Neural cell (in vitro differentiated cells): ENCODE measurements at regions not wholly inside any gene's neighbourhood (a gene's known extent, or its start where the extent isn't known, plus 50 kb on each side); places are given as distances from the start of the nearest gene placed in this dataset.

Experiments used
- H2AFZ ChIP-seq: fragments of 200-600, 300-800 bp; sonication (generic), shearing (Covaris generic); 2 replicates; pipeline ENCODE4 v1.6.0; 2014; ENCODE audit warnings: low read depth, mild to moderate bottlenecking, antibody characterized with exemption, low read length, moderate library complexity
- H3F3A ChIP-seq: fragments of 200-600 bp; shearing (Covaris generic); 2 replicates; pipeline ENCODE4 v1.6.1; 2016; ENCODE audit warnings: mild to moderate bottlenecking, moderate library complexity, mixed read lengths, antibody characterized with exemption, low read length; ENCODE audit not compliant: insufficient read depth, poor library complexity, severe bottlenecking
- H3K27ac ChIP-seq: fragments of 200-600, 300-800 bp; sonication (generic), shearing (Covaris generic); 2 replicates; pipeline ENCODE4 v1.5.1; 2014; ENCODE audit warnings: mild to moderate bottlenecking, low read length, moderate library complexity
- H3K27me3 ChIP-seq: fragments of 300-800, 200-600 bp; sonication (generic), shearing (Covaris generic); 2 replicates; pipeline ENCODE4 v1.6.0; 2014; ENCODE audit warnings: mild to moderate bottlenecking, low read depth, low read length, moderate library complexity; ENCODE audit not compliant: insufficient read depth
- H3K36me3 ChIP-seq: fragments of 300-800, 200-600 bp; sonication (generic), shearing (Covaris generic); 2 replicates; pipeline ENCODE4 v1.5.1; 2014; ENCODE audit warnings: mild to moderate bottlenecking, antibody characterized with exemption, low read length, moderate library complexity; ENCODE audit not compliant: insufficient read depth
- H3K4me2 ChIP-seq: fragments of 300-800, 200-600 bp; sonication (generic), shearing (Covaris generic); 2 replicates; pipeline ENCODE4 v1.6.0; 2014; ENCODE audit warnings: mild to moderate bottlenecking, low read length
- H3K4me3 ChIP-seq: fragments of 300-800, 200-600 bp; sonication (generic), shearing (Covaris generic); 2 replicates; pipeline ENCODE4 v1.5.1; 2014; ENCODE audit warnings: mild to moderate bottlenecking, low read length, moderate library complexity
- H3K79me2 ChIP-seq: fragments of 200-600 bp; shearing (Covaris generic); replicated peaks from 2 replicates; pipeline ENCODE4 v1.6.0; 2014; ENCODE audit warnings: mild to moderate bottlenecking, low read length, moderate library complexity; ENCODE audit not compliant: insufficient read depth
- H3K9ac ChIP-seq: fragments of 300-800, 200-600 bp; sonication (generic), shearing (Covaris generic); 2 replicates; pipeline ENCODE4 v1.6.1; 2016; ENCODE audit warnings: mild to moderate bottlenecking, low read length, mixed read lengths
- H3K9me2 ChIP-seq: fragments of 200-600 bp; shearing (Covaris generic); 2 replicates; pipeline ENCODE4 v1.6.1; 2016; ENCODE audit warnings: mild to moderate bottlenecking, low read length, mixed read lengths; ENCODE audit not compliant: insufficient read depth
- H3K9me3 ChIP-seq: fragments of 200-600, 300-800 bp; sonication (generic), shearing (Covaris generic); 2 replicates; pipeline ENCODE4 v1.6.1; 2016; ENCODE audit warnings: mild to moderate bottlenecking, mixed run types, low read length, moderate library complexity, mixed read lengths
- H4K20me1 ChIP-seq: fragments of 200-600 bp; shearing (Covaris generic); 2 replicates; pipeline ENCODE4 v1.6.1; 2016; ENCODE audit warnings: mild to moderate bottlenecking, mixed run types; ENCODE audit not compliant: insufficient read depth
- CTCF ChIP-seq: fragments of 450-650 bp; IDR thresholded peaks from 2 replicates; pipeline ENCODE4 v1.5.1; 2014; ENCODE audit warnings: antibody characterized with exemption, mild to moderate bottlenecking, moderate library complexity; ENCODE audit not compliant: poor library complexity, severe bottlenecking
- EP300 ChIP-seq: fragments of 450-650 bp; conservative IDR thresholded peaks from 2 replicates; pipeline ENCODE4 v1.6.1; 2014; ENCODE audit warnings: antibody characterized with exemption, mild to moderate bottlenecking, moderate library complexity; ENCODE audit not compliant: poor library complexity, severe bottlenecking
- EZH2 ChIP-seq: fragments of 200-600, 300-800 bp; shearing (Covaris generic), sonication (generic); IDR thresholded peaks from 2 replicates; pipeline ENCODE4 v1.6.1; 2014; ENCODE audit warnings: antibody characterized with exemption, low read length, borderline replicate concordance, mild to moderate bottlenecking; ENCODE audit not compliant: insufficient read depth, poor library complexity, severe bottlenecking
- MXI1 ChIP-seq: fragments of 450-650 bp; conservative IDR thresholded peaks from 2 replicates; pipeline ENCODE4 v1.6.1; 2014; ENCODE audit warnings: antibody characterized with exemption, mild to moderate bottlenecking; ENCODE audit not compliant: poor library complexity, severe bottlenecking
- POLR2AphosphoS5 ChIP-seq: IDR thresholded peaks from 2 replicates; pipeline ENCODE4 v1.6.1; 2012
- RAD21 ChIP-seq: fragments of 450-650 bp; conservative IDR thresholded peaks from 2 replicates; pipeline ENCODE4 v1.6.1; 2014; ENCODE audit warnings: antibody characterized with exemption, mild to moderate bottlenecking, moderate library complexity
- REST ChIP-seq: IDR thresholded peaks from 2 replicates; pipeline ENCODE4 v1.6.1; 2012; ENCODE audit warnings: borderline replicate concordance
- SMC3 ChIP-seq: fragments of 450-650 bp; conservative IDR thresholded peaks from 2 replicates; pipeline ENCODE4 v1.6.1; 2014; ENCODE audit warnings: antibody characterized with exemption, mild to moderate bottlenecking, moderate library complexity; ENCODE audit not compliant: poor library complexity
- TAF1 ChIP-seq: IDR thresholded peaks from 2 replicates; pipeline ENCODE4 v1.6.1; 2012; ENCODE audit warnings: low read depth

GRCh38 chr9:79006546-79006945 lies 565.2 kb upstream of the TLE4 start:
- H4K20me1 ChIP-seq: no peaks in the 10 kb centered on the region
- TF ChIP-seq RAD21 (no peak), SMC3 (no peak), REST (no peak), POLR2AphosphoS5 (no peak), MXI1 (no peak), CTCF (no peak), EP300 (no peak), TAF1 (no peak), EZH2 (no peak)
- H3K9me2 ChIP-seq: no peaks in the 10 kb centered on the region
- no peaks in the 10 kb centered on the region for H3K27me3 ChIP-seq
- H2AFZ ChIP-seq: no peak overlapping the region
- no peaks in the 10 kb centered on the region for H3K9me3 ChIP-seq
- H3K4me2 ChIP-seq: no peak overlapping the region
- no peaks in the 10 kb centered on the region for H3K79me2 ChIP-seq
- no peaks in the 10 kb centered on the region for H3K36me3 ChIP-seq
- H3K4me3 ChIP-seq: no peak overlapping the region
- no peak overlapping the region for H3K9ac ChIP-seq
- H3K27ac ChIP-seq: no peak overlapping the region
- no peaks in the 10 kb centered on the region for H3F3A ChIP-seq

- no peaks in the 10 kb centered on the region for H3F3A ChIP-seq
- H3K79me2 ChIP-seq: no peaks in the 10 kb centered on the region
- H2AFZ ChIP-seq: no peak overlapping the region
- H3K4me3 ChIP-seq: no peak overlapping the region
- TF ChIP-seq EZH2 (no peak), CTCF (no peak), EP300 (no peak), REST (no peak), TAF1 (no peak), RAD21 (no peak)
- no peaks in the 10 kb centered on the region for H3K36me3 ChIP-seq
- H3K9me3 ChIP-seq: no peaks in the 10 kb centered on the region
- H3K9ac ChIP-seq: no peak overlapping the region
- no peaks in the 10 kb centered on the region for H3K27me3 ChIP-seq
- H4K20me1 ChIP-seq: no peaks in the 10 kb centered on the region
- no peak overlapping the region for H3K27ac ChIP-seq
- H3K4me2 ChIP-seq: no peak overlapping the region
- H3K9me2 ChIP-seq: no peaks in the 10 kb centered on the region
These were observed 563.9 kb upstream of the TLE4 start for GRCh38 chr9:79007701-79008483.
